ENCODE measurements at regions not wholly inside any gene's neighbourhood (a gene's known extent, or its start where the extent isn't known, plus 50 kb on each side); places are given as distances from the start of the nearest gene placed in this dataset.
A peak's percentile ranks its signal among the peaks of the same experiment; 100 is the strongest.

DNA sequence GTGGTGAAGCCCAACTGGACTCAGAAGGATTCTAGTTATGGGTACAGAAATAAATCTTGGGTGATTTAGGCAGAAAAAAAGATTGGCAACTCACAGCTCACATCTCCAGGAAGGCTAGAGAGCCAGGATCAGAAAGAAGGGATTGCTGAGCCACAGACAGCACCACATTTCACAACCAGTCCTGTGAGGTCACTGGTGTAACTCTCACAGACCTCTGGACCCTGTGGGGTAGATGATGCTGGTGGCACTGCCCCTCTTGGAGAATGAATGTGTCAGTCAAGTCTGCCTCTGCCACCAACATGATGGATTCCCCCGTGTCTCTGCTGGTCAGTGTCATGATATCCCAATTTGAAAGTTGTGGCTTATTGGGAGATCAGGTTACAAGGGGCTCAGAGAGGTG lies 70.9 kb upstream of the HMCN1 start:
- peaks cover 8% of the 10 kb centered on the region for H3K4me1 ChIP-seq
- H3K27me3 ChIP-seq, result no peaks in the 10 kb centered on the region
- TF ChIP-seq POLR2A (IDR thresholded peaks at IDR 0.05), result no peak
- TF ChIP-seq, protein P1, sequence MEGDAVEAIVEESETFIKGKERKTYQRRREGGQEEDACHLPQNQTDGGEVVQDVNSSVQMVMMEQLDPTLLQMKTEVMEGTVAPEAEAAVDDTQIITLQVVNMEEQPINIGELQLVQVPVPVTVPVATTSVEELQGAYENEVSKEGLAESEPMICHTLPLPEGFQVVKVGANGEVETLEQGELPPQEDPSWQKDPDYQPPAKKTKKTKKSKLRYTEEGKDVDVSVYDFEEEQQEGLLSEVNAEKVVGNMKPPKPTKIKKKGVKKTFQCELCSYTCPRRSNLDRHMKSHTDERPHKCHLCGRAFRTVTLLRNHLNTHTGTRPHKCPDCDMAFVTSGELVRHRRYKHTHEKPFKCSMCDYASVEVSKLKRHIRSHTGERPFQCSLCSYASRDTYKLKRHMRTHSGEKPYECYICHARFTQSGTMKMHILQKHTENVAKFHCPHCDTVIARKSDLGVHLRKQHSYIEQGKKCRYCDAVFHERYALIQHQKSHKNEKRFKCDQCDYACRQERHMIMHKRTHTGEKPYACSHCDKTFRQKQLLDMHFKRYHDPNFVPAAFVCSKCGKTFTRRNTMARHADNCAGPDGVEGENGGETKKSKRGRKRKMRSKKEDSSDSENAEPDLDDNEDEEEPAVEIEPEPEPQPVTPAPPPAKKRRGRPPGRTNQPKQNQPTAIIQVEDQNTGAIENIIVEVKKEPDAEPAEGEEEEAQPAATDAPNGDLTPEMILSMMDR (IDR thresholded peaks at IDR 0.05), result no peak
- ATAC-seq (no peak), DNase-seq (no peak)
- H3K9me3 ChIP-seq, result no peaks in the 10 kb centered on the region
- H3K4me3 ChIP-seq, result no peak overlapping the region
- intact Hi-C loops (cut with DNase I), result no loop called here
- 71 to 78% methylated on average over 1 of the region's 1 CpG for WGBS, 2 donors
- no peaks in the 10 kb centered on the region for H3K36me3 ChIP-seq (replicated peaks in 1 of 2; ENCODE audit: insufficient read depth in 1 of 2, low read depth in 2 of 2)
- H3K27ac ChIP-seq, result no peak overlapping the region

DNA sequence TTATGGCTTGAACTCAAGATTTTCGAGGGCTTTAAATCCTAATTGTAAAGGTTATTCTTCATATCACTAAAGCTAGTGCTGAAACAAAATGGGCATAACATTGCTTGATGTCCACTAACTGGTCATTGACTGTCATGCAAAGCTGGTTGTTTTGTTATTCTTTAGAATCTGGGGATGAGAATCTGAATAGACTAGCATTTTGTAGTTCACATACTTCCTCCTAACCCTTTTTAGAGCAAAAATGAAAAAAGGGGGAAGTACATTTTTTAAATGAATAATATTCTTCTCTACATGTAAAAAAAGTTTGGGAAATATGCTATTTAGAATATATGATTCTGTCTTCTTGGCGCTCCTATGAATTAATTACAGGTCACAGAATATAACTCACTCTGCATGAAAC lies 72.2 kb upstream of the HMCN1 start:
- intact Hi-C loops (cut with DNase I), result no loop called here
- 83 to 91% methylated on average over 2 of the region's 2 CpGs for WGBS, 2 donors
- H3K27ac ChIP-seq, result no peak overlapping the region
- H3K36me3 ChIP-seq (replicated peaks in 1 of 2; ENCODE audit: insufficient read depth in 1 of 2, low read depth in 2 of 2), result no peaks in the 10 kb centered on the region
- ATAC-seq (no peak), DNase-seq (no peak)
- TF ChIP-seq, protein P1 (IDR thresholded peaks at IDR 0.05), result no peak
- TF ChIP-seq POLR2A (IDR thresholded peaks at IDR 0.05), result no peak
- no peaks in the 10 kb centered on the region for H3K4me1 ChIP-seq
- H3K4me3 ChIP-seq, result no peak overlapping the region
- no peaks in the 10 kb centered on the region for H3K27me3 ChIP-seq
- H3K9me3 ChIP-seq, result no peaks in the 10 kb centered on the region

DNA sequence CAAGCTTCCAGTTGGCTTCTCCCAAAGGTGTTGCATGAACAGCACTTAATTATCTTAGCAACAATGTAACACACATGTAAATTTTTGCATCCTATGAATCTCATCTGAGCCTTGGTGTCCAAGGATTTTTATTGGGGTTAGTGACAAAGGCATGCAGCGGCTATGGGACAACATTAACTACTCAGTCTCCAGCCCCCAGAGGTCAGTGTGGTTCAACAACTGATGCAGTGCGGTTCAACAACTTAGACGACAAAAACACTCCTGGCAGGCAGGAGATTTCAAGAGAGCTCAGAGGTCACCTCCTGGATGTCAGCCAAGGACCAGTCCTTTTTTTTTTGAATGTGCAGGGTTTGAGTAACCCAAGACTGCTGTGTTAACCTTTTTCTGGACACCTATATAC lies 77.5 kb upstream of the HMCN1 start:
- Histone ChIP-seq H3K9me3 (no peaks in the 10 kb centered on the region), H3K27ac (no peak overlapping the region), H3K27me3 (no peaks in the 10 kb centered on the region), H3K4me3 (no peak overlapping the region), H3K4me1 (peaks cover 9% of the 10 kb centered on the region), H3K36me3 (replicated peaks in 1 of 2; ENCODE audit: insufficient read depth in 1 of 2, low read depth in 2 of 2) (no peaks in the 10 kb centered on the region)
- TF ChIP-seq, protein P1 (IDR thresholded peaks at IDR 0.05), result no peak
- TF ChIP-seq POLR2A (IDR thresholded peaks at IDR 0.05), result no peak
- 85 to 88% methylated on average over 3 of the region's 3 CpGs for WGBS, 2 donors
- ATAC-seq (no peak), DNase-seq (no peak)
- intact Hi-C loops (cut with DNase I), result no loop called here

DNA sequence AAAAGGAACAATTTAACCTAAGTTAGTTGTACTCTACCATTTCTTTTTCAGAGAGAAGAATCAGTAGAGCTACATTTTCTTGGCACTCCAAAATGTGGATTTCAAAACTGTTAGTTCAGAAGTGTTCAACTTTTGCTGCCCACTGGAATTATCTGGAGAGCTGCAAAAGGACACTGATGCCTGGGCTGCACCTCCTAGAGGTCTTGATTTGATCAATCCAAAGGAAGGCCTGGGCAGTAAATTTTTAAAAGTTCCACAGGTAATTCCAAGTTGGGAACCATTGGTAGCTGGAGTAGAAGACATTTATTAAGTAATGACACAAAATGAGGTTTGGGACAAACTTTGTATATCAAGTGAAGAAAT lies 79.3 kb upstream of the HMCN1 start:
- Histone ChIP-seq H3K36me3 (replicated peaks in 1 of 2; ENCODE audit: insufficient read depth in 1 of 2, low read depth in 2 of 2) (no peaks in the 10 kb centered on the region), H3K9me3 (no peaks in the 10 kb centered on the region), H3K4me3 (no peak overlapping the region), H3K27me3 (no peaks in the 10 kb centered on the region), H3K27ac (no peak overlapping the region), H3K4me1 (peaks cover 9% of the 10 kb centered on the region)
- TF ChIP-seq, protein P1 (IDR thresholded peaks at IDR 0.05), result no peak
- TF ChIP-seq POLR2A (IDR thresholded peaks at IDR 0.05), result no peak
- intact Hi-C loops (cut with DNase I), result no loop called here
- DNase-seq, result no peak
- ATAC-seq, result no peak

DNA sequence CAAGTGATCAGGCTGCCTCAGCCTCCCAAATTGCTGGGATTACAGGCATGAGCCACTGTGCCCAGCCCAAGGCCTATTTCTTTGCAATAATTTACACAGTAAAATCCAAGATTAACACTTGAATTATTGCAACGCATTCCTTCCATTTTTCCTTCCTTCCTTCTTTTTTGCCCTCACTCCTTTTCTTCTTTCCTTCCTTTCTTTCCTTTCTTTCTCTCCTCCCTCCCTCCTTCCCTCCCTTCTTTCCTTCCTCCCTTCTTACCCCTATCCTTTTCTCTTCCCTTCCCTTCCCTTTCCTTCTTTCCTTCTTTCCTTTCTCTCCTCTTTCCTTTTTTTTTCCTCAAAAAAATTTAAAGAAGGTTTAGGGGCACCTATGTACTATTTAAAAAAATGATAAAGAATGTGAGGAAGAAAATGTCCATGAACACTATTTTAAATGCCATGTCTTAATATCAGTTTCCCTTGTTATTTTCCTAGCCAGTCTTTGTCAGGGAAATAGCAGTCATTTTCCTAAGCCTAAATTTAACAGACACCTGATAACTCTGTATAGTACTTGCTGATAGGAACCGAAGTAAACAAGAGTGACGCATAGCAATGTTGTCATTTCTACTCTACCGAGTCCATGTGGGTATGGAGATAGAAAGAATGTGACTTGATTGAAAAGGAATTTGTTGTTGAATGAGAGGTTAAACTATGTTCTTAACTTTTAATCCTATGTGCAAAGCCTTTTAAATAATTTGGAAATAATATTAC lies 79.8 kb upstream of the HMCN1 start:
- H3K4me1 ChIP-seq, result peaks cover 9% of the 10 kb centered on the region
- H3K36me3 ChIP-seq (replicated peaks in 1 of 2; ENCODE audit: insufficient read depth in 1 of 2, low read depth in 2 of 2), result no peaks in the 10 kb centered on the region
- DNase-seq (no peak), ATAC-seq (peak; percentile 90)
- 39 to 45% methylated on average over 4 of the region's 4 CpGs for WGBS, 2 donors
- TF ChIP-seq, protein P1 (IDR thresholded peaks at IDR 0.05), result no peak
- no peak for TF ChIP-seq POLR2A (IDR thresholded peaks at IDR 0.05)
- H3K27me3 ChIP-seq, result no peaks in the 10 kb centered on the region
- H3K9me3 ChIP-seq, result no peaks in the 10 kb centered on the region
- H3K27ac ChIP-seq, result no peak overlapping the region
- intact Hi-C loops (cut with DNase I), result no loop called here
- H3K4me3 ChIP-seq, result no peak overlapping the region
